LNCaP clone FGC (cell line): ENCODE measurements at regions not wholly inside any gene's neighbourhood (a gene's known extent, or its start where the extent isn't known, plus 50 kb on each side); places are given as distances from the start of the nearest gene placed in this dataset.

Experiments
- DNase-seq: peaks from one replicate; pipeline ENCODE4 v3.0.0-alpha.2; 2011; ENCODE audit warnings: low read depth
- H3K4me3 ChIP-seq: 2 replicates; pipeline ENCODE4 v1.5.1; 2011; ENCODE audit warnings: mild to moderate bottlenecking, low read depth, low read length, control low read depth
- TF ChIP-seq, protein P1 (sequence below): IDR thresholded peaks from 2 replicates; pipeline ENCODE4 v1.5.1; 2012; ENCODE audit warnings: mild to moderate bottlenecking; ENCODE audit not compliant: control insufficient read depth, insufficient read depth; ENCODE audit errors: extremely low read depth

- no peak overlapping the region for H3K4me3 ChIP-seq
- no peak for DNase-seq
- TF ChIP-seq, protein P1, sequence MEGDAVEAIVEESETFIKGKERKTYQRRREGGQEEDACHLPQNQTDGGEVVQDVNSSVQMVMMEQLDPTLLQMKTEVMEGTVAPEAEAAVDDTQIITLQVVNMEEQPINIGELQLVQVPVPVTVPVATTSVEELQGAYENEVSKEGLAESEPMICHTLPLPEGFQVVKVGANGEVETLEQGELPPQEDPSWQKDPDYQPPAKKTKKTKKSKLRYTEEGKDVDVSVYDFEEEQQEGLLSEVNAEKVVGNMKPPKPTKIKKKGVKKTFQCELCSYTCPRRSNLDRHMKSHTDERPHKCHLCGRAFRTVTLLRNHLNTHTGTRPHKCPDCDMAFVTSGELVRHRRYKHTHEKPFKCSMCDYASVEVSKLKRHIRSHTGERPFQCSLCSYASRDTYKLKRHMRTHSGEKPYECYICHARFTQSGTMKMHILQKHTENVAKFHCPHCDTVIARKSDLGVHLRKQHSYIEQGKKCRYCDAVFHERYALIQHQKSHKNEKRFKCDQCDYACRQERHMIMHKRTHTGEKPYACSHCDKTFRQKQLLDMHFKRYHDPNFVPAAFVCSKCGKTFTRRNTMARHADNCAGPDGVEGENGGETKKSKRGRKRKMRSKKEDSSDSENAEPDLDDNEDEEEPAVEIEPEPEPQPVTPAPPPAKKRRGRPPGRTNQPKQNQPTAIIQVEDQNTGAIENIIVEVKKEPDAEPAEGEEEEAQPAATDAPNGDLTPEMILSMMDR: no peak
Observed at GRCh38 chr21:24738063-24738462, 869.2 kb downstream of the MRPL39 start.

- peak; percentile 40 for DNase-seq
- no peak overlapping the region for H3K4me3 ChIP-seq
- TF ChIP-seq, protein P1: no peak
Observed at GRCh38 chr21:24737296-24737850, 869.9 kb downstream of the MRPL39 start.

- TF ChIP-seq, protein P1: no peak
- H3K4me3 ChIP-seq: no peak overlapping the region
- no peak for DNase-seq
Observed at GRCh38 chr21:24730661-24731060, 876.6 kb downstream of the MRPL39 start.

DNA sequence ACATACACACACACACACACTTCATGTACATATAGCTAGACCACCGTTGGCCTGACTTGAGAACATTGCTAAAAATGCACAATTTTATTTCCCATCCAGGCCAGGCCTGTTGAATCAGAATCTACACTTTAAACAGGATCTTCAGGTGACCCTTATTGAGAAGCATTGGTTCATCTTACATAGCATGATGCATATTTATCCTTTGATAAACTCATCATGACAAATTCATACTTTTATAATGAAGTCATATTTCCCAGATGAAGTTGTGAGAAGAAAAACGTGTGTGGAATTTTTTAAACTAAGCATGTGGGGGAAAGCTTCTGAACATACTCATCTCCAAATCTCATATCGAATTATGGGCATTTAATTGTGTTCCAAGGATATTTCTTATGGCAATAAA, 877.7 kb downstream of the MRPL39 start:
- TF ChIP-seq, protein P1: no peak
- H3K4me3 ChIP-seq: no peak overlapping the region
- DNase-seq: no peak

DNA sequence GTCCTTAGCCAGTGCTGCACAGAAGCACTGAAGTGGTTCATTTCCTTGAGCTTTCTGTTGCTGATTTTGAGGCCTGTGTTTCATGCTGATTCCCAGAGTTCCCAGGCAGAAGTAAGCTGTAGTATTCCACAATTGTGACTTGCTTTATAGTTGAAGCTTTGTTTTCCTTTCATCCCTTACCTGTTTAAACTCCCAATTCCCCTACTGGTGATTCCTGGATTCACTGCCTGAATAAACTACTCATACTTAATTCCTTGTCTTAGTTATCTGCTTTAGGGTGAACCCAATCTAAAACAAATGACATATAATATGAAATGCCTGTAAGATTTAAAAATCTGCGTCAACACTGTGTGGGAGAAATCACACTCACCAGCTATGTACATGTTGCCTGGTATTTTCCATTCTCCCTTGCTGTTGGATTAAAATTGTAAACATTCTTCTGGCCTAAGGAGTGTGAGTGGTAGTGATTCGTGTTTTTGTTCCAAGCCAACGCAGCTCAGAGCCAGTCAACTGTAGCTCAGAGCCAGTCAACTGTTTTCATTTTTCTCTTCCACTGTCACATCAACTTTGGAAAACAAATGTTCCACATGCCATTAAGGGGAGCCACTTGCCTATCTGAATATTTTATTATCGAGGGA, 879.4 kb downstream of the MRPL39 start:
- DNase-seq: no peak
- H3K4me3 ChIP-seq: no peak overlapping the region
- TF ChIP-seq, protein P1: no peak

- no peak overlapping the region for H3K4me3 ChIP-seq
- DNase-seq: no peak
Observed at GRCh38 chr21:24716281-24716918, 890.9 kb downstream of the MRPL39 start.

More at GRCh38 chr21:24716281-24716918, 890.9 kb downstream of the MRPL39 start:
- TF ChIP-seq, protein P1: no peak
